ENCODE measurements at regions not wholly inside any gene's neighbourhood (a gene's known extent, or its start where the extent isn't known, plus 50 kb on each side); places are given as distances from the start of the nearest gene placed in this dataset.
"Not testable (repeated sequence)": the region's sequence is repeated elsewhere in the genome, so short reads cannot be mapped to it uniquely, and the experiment has no call there.

DNA sequence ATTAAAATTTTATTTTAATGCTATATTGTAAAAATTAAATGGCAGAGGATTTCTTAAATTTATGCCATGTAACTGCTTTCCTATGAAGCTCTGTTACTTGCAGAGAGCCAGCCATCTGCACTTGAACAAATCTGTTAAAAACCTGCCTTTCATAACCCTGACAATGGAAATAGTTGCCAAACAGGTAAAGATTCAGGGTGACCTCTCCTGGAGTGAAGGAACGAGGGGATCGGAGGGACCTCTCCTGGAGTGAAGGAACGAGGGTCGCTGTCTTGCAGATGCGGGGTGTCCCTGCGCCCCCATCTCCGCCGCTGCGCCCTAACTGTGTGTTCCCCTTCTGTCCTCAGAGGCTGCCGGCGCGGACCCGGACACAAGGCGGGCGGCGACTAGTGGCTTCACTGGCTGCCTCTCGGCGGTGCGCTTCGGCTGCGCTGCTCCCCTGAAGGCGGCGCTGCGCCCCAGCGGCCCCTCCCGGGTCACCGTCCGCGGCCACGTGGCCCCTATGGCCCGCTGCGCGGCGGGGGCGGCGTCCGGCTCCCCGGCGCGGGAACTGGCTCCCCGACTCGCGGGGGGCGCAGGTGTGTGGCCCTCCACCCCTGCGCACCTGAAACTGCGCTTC is 295.9 kb upstream of the SPATA31A3 start:
- not testable (repeated sequence) for H3K27me3 ChIP-seq (ENCODE audit: insufficient read depth, poor library complexity, severe bottlenecking); H3K4me3 ChIP-seq (replicated peaks; ENCODE audit: insufficient read depth, low read length); DNase-seq (ENCODE audit: low read depth in 1 of 2, low spot score in 1 of 2); H3K27ac ChIP-seq (replicated peaks)

DNA sequence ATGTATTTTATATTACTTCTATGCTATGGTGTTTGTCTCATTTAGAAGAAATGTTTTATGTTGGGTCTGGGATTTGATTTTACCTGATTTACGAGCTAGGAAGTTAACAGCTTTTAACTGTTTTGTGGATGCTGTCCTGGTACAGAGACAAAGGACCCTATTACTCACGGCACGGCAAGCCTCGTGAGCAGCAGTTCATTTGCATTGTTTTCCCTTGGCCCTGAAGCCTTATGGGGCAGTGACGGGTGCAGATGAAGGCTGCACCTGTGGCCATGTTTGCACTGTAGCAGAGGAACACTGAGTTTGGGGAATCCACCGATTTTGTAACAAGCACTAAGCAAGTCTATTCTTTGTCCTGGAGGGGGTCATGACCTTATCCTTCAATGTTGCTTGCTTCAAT is 291.9 kb upstream of the SPATA31A3 start:
- DNase-seq (ENCODE audit: low read depth in 1 of 2, low spot score in 1 of 2); H3K27me3 ChIP-seq (ENCODE audit: insufficient read depth, poor library complexity, severe bottlenecking); H3K4me3 ChIP-seq (replicated peaks; ENCODE audit: insufficient read depth, low read length); H3K27ac ChIP-seq (replicated peaks): not testable (repeated sequence)

DNA sequence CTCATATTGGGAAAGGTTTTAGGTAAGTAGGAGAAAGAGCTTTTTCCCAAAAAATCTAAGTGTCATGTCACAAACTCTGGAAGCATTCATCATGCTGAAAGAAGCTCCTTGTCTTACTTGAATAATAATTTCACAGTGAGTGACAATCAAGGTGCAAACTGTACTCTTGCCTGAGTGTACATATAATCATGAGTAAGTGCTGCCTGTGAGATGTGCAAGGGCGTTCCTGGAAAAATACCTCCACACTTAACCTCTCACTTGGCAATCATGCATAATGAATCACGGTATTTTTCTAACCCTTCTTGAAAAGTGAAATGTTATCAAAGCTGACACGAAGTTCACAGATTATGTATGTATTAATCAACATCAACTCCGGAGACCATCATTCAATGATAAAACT is 289.2 kb upstream of the SPATA31A3 start:
- not testable (repeated sequence) for H3K4me3 ChIP-seq (replicated peaks; ENCODE audit: insufficient read depth, low read length); H3K27ac ChIP-seq (replicated peaks); H3K27me3 ChIP-seq (ENCODE audit: insufficient read depth, poor library complexity, severe bottlenecking); DNase-seq (ENCODE audit: low read depth in 1 of 2, low spot score in 1 of 2)

GRCh38 chr9:67269692-67270091 is 277.3 kb upstream of the SPATA31A3 start:
- H3K27me3 ChIP-seq (ENCODE audit: insufficient read depth, poor library complexity, severe bottlenecking); H3K4me3 ChIP-seq (replicated peaks; ENCODE audit: insufficient read depth, low read length); DNase-seq (ENCODE audit: low read depth in 1 of 2, low spot score in 1 of 2); H3K27ac ChIP-seq (replicated peaks): not testable (repeated sequence)

GRCh38 chr9:67257894-67258293 is 265.5 kb upstream of the SPATA31A3 start:
- not testable (repeated sequence) for H3K27ac ChIP-seq (replicated peaks); H3K4me3 ChIP-seq (replicated peaks; ENCODE audit: insufficient read depth, low read length); DNase-seq (ENCODE audit: low read depth in 1 of 2, low spot score in 1 of 2); H3K27me3 ChIP-seq (ENCODE audit: insufficient read depth, poor library complexity, severe bottlenecking)

GRCh38 chr9:67248967-67249366 is 256.6 kb upstream of the SPATA31A3 start:
- not testable (repeated sequence) for H3K27ac ChIP-seq (replicated peaks); H3K27me3 ChIP-seq (ENCODE audit: insufficient read depth, poor library complexity, severe bottlenecking); H3K4me3 ChIP-seq (replicated peaks; ENCODE audit: insufficient read depth, low read length); DNase-seq (ENCODE audit: low read depth in 1 of 2, low spot score in 1 of 2)

DNA sequence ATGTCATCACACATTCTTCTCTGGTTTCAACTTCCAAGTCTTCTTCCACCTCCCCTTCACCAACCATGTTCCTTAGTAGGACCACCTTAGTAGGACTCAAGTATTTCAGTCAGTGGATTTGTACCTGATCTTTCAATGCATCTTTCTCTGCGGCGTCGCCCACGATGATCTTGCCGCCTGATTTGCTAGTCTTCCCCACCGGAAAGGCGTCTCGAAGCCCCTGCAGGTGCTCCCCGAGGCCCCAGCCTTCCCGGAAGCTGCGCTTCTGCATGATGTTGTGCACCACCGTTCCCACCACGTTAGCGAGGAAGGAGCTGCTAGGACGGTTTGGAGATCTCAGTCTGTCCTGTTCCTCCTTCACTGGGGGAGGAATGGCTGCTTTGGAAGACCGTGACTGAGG is 219.7 kb upstream of the SPATA31A3 start:
- not testable (repeated sequence) for DNase-seq (ENCODE audit: low read depth in 1 of 2, low spot score in 1 of 2); H3K27ac ChIP-seq (replicated peaks); H3K27me3 ChIP-seq (ENCODE audit: insufficient read depth, poor library complexity, severe bottlenecking); H3K4me3 ChIP-seq (replicated peaks; ENCODE audit: insufficient read depth, low read length)

DNA sequence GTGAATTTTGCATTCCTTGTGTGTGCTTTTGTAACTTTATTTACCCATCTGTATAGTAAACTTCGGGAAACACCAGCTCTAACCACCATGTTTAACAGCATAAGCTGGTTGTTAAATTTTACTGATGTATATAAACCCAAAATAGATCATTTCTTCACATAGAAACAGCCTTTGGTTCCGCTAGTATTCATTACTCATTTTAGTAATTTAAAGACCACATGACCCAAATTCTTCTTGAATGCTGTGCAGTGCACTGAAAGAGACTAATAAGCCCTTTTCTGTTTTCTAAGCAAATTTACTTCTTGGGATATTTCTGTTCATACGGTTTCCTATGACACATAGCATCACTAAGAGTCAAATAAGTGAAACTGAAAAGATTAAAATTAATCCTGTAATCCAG is 218.5 kb upstream of the SPATA31A3 start:
- H3K27me3 ChIP-seq (ENCODE audit: insufficient read depth, poor library complexity, severe bottlenecking); H3K4me3 ChIP-seq (replicated peaks; ENCODE audit: insufficient read depth, low read length); H3K27ac ChIP-seq (replicated peaks); DNase-seq (ENCODE audit: low read depth in 1 of 2, low spot score in 1 of 2): not testable (repeated sequence)

DNA sequence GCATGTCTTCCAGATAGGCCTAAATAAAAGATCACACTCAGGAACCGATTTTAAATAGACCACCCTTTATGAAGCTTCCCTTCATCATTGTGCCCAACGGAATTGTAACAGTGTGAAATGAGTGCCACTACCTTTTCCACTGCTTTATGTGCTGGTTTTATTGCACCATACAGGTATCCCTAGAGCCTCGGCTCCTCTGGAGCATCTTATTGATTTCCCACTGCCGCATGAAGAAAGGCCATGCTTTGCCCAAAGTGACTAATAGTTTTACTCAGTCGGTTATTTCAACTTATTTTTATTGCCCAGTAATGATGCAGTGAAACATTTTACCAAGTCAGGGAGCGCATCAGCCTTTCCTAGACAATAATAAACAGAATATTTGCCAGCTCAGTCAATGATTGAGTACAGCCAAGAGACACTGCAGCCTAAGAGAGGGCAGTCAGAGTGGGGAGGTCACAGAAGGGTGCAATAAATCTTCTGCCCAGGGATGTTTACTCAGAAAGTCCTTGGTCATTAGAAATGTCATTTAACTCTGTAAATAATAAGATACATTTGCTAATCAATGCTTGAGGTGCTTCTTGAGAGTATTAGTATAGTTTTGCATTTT is 216.6 kb upstream of the SPATA31A3 start:
- H3K27me3 ChIP-seq (ENCODE audit: insufficient read depth, poor library complexity, severe bottlenecking); H3K4me3 ChIP-seq (replicated peaks; ENCODE audit: insufficient read depth, low read length); DNase-seq (ENCODE audit: low read depth in 1 of 2, low spot score in 1 of 2); H3K27ac ChIP-seq (replicated peaks): not testable (repeated sequence)

- not testable (repeated sequence) for H3K27ac ChIP-seq (replicated peaks); DNase-seq (ENCODE audit: low read depth in 1 of 2, low spot score in 1 of 2); H3K27me3 ChIP-seq (ENCODE audit: insufficient read depth, poor library complexity, severe bottlenecking); H3K4me3 ChIP-seq (replicated peaks; ENCODE audit: insufficient read depth, low read length)
These were observed 203.8 kb upstream of the SPATA31A3 start for GRCh38 chr9:67196135-67196534.

DNA sequence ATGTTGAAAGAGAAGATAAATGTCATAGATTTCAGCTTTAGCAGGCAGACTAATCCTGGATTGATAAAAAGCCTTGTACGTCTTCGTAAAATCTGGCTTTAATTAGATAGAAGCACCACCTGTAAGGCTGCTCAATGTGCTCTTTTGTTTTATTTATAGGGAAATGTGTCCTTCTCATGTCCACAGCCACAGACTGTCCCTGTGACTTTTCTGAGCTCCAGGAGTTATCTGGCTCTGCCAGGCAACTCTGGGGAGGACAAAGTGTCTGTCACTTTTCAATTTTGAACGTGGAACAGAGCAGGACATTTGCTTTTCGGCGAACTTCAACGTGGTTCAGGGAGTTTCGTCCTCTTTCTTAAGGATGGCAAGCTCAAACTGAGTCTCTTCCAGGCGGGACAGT is 203.0 kb upstream of the SPATA31A3 start:
- not testable (repeated sequence) for H3K27me3 ChIP-seq (ENCODE audit: insufficient read depth, poor library complexity, severe bottlenecking); H3K4me3 ChIP-seq (replicated peaks; ENCODE audit: insufficient read depth, low read length); H3K27ac ChIP-seq (replicated peaks); DNase-seq (ENCODE audit: low read depth in 1 of 2, low spot score in 1 of 2)

DNA sequence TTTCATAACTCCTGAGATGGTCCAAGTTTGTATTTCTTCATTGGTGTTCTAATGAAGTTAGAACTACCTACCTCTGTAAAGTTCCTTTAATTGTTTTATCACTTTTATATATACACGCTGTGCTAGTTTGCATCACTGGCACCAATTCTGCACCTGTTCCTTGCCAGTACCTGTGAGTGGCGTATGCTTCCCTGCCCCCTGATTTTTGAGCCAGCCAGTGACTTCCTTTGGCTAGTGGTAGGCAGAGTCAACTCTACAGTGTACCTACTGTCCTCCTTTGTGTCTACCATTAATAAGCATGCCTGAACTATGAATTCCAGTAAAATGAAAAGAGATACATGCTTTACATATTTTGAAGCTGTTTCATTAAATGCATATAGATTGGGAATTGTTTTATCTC is 186.8 kb upstream of the SPATA31A3 start:
- not testable (repeated sequence) for H3K27ac ChIP-seq (replicated peaks); H3K4me3 ChIP-seq (replicated peaks; ENCODE audit: insufficient read depth, low read length); H3K27me3 ChIP-seq (ENCODE audit: insufficient read depth, poor library complexity, severe bottlenecking); DNase-seq (ENCODE audit: low read depth in 1 of 2, low spot score in 1 of 2)

- not testable (repeated sequence) for DNase-seq (ENCODE audit: low read depth in 1 of 2, low spot score in 1 of 2); H3K27me3 ChIP-seq (ENCODE audit: insufficient read depth, poor library complexity, severe bottlenecking); H3K4me3 ChIP-seq (replicated peaks; ENCODE audit: insufficient read depth, low read length); H3K27ac ChIP-seq (replicated peaks)
These were observed 182.8 kb upstream of the SPATA31A3 start for GRCh38 chr9:67175167-67175566.

DNA sequence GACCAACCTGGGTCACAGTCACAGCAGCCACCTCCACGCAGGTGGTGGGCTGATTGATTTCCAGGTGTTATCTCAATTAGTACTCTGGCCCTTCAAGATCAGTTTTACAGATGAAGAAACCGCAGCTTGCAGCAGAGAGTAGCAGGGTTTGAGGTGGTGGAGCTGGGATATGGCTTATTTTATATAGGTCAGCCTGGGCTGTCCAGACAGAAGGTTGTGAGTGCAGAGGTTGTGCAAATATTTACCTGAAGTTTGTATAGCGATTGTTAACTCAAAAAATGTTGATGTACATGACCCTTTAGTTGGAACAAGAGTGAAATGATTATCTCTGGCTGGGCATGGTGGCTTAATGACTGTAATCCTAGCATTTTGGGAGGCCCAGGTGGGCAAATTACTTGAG is 179.4 kb upstream of the SPATA31A3 start:
- H3K27me3 ChIP-seq (ENCODE audit: insufficient read depth, poor library complexity, severe bottlenecking); DNase-seq (ENCODE audit: low read depth in 1 of 2, low spot score in 1 of 2); H3K4me3 ChIP-seq (replicated peaks; ENCODE audit: insufficient read depth, low read length); H3K27ac ChIP-seq (replicated peaks): not testable (repeated sequence)

GRCh38 chr9:67168530-67169157 is 176.3 kb upstream of the SPATA31A3 start:
- not testable (repeated sequence) for H3K4me3 ChIP-seq (replicated peaks; ENCODE audit: insufficient read depth, low read length); H3K27ac ChIP-seq (replicated peaks); DNase-seq (ENCODE audit: low read depth in 1 of 2, low spot score in 1 of 2); H3K27me3 ChIP-seq (ENCODE audit: insufficient read depth, poor library complexity, severe bottlenecking)

Data from HL-60 (cell line).